ENCODE measurements at regions not wholly inside any gene's neighbourhood (a gene's known extent, or its start where the extent isn't known, plus 50 kb on each side); places are given as distances from the start of the nearest gene placed in this dataset.

GRCh38 chr12:73514672-73515071, 1023.0 kb upstream of the ATXN7L3B start:
- TF ChIP-seq POLR2A (IDR thresholded peaks at IDR 0.05; ENCODE audit: low read length) = no peak
- no peak for TF ChIP-seq GATA1 (IDR thresholded peaks at IDR 0.05; ENCODE audit: low read depth, low read length)

Data from erythroblast (primary cell).